Smooth muscle cell (in vitro differentiated cells): ENCODE measurements at regions not wholly inside any gene's neighbourhood (a gene's known extent, or its start where the extent isn't known, plus 50 kb on each side); places are given as distances from the start of the nearest gene placed in this dataset.
"Not testable (repeated sequence)": the region's sequence is repeated elsewhere in the genome, so short reads cannot be mapped to it uniquely, and the experiment has no call there.

Source experiments
- DNase-seq: peaks from one replicate; lab custom pipeline; 2025; ENCODE audit not compliant: unreplicated experiment; lab: John Stamatoyannopoulos, UW
- H2AFZ ChIP-seq: fragments of 200-600 bp; sonication (generic); 2 replicates; pipeline ENCODE4 v1.6.0; 2016; ENCODE audit warnings: antibody characterized with exemption, low read depth, mild to moderate bottlenecking
- H3F3A ChIP-seq: fragments of 200-600 bp; sonication (generic); 2 replicates; pipeline ENCODE4 v1.6.0; 2017; ENCODE audit warnings: antibody characterized with exemption, low read depth
- H3K27ac ChIP-seq: fragments of 200-600 bp; sonication (generic); 2 replicates; pipeline ENCODE4 v1.5.1; 2016; ENCODE audit warnings: low read depth, mild to moderate bottlenecking
- H3K27me3 ChIP-seq: fragments of 200-600 bp; sonication (generic); 2 replicates; pipeline ENCODE4 v1.6.1; 2016; ENCODE audit warnings: low read depth, mild to moderate bottlenecking
- H3K36me3 ChIP-seq: fragments of 200-600 bp; sonication (generic); 2 replicates; pipeline ENCODE4 v1.5.1; 2016; ENCODE audit warnings: low read depth
- H3K4me1 ChIP-seq: fragments of 200-600 bp; sonication (generic); 2 replicates; pipeline ENCODE4 v1.5.1; 2016; ENCODE audit warnings: low read depth
- H3K4me2 ChIP-seq: fragments of 200-600 bp; sonication (generic); 2 replicates; pipeline ENCODE4 v1.6.0; 2016; ENCODE audit warnings: mild to moderate bottlenecking
- H3K4me3 ChIP-seq: fragments of 200-600 bp; sonication (generic); 2 replicates; pipeline ENCODE4 v1.5.1; 2016; ENCODE audit warnings: mild to moderate bottlenecking
- H3K79me2 ChIP-seq: fragments of 200-600 bp; sonication (generic); 2 replicates; pipeline ENCODE4 v1.6.0; 2016; ENCODE audit warnings: low read depth, mild to moderate bottlenecking
- H3K9ac ChIP-seq: fragments of 200-600 bp; sonication (generic); 2 replicates; pipeline ENCODE4 v1.6.0; 2016; ENCODE audit warnings: low read depth
- H3K9me3 ChIP-seq: fragments of 200-600 bp; sonication (generic); replicated peaks from 2 replicates; pipeline ENCODE4 v1.5.1; 2016; ENCODE audit warnings: low read depth
- H4K20me1 ChIP-seq: fragments of 200-600 bp; sonication (generic); 2 replicates; pipeline ENCODE4 v1.6.0; 2016; ENCODE audit warnings: low read depth
- WGBS: methylation state at CpG from one replicate; pipeline ENCODE4 v1.1.7; 2016; ENCODE audit warnings: low lambda C conversion rate; 5-methylcytosine and 5-hydroxymethylcytosine counted together
- TF ChIP-seq, protein P1 (sequence below): fragments of 200-600 bp; sonication (generic); IDR thresholded peaks from 2 replicates; pipeline ENCODE4 v1.5.1; 2017; ENCODE audit warnings: borderline replicate concordance, mild to moderate bottlenecking, antibody characterized with exemption; ENCODE audit not compliant: insufficient read depth, poor library complexity, severe bottlenecking

DNA sequence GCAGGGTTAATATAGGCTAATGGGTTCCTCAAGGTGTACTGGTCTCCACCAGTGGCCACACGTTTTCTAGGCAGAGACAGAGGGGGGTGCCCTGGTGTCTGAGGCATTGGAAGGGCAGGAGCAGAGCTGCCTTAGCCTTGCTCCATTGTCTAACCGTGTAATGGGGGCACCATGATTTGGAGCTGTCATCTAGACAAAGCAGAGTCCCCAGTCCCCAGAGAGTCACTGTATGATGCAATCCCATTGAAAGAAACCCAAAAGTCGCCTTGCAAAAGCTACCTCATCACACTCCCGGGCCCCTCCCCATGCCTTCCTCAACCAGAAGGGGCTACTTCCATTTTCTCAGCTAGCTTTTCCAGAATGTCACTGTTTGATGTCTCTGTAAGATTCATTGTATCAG is 487.1 kb downstream of the AACS start:
- H2AFZ ChIP-seq = no peak overlapping the region
- no peak overlapping the region for H3K9ac ChIP-seq
- no peak overlapping the region for H3K27ac ChIP-seq
- no peak overlapping the region for H3K4me3 ChIP-seq
- no peaks in the 10 kb centered on the region for H3K4me1 ChIP-seq
- H3K4me2 ChIP-seq = no peak overlapping the region
- WGBS = 71% methylated on average over 4 of the region's 4 CpGs
- H3K27me3 ChIP-seq = no peaks in the 10 kb centered on the region
- no peaks in the 10 kb centered on the region for H3K79me2 ChIP-seq
- no peaks in the 10 kb centered on the region for H3F3A ChIP-seq
- TF ChIP-seq, protein P1, sequence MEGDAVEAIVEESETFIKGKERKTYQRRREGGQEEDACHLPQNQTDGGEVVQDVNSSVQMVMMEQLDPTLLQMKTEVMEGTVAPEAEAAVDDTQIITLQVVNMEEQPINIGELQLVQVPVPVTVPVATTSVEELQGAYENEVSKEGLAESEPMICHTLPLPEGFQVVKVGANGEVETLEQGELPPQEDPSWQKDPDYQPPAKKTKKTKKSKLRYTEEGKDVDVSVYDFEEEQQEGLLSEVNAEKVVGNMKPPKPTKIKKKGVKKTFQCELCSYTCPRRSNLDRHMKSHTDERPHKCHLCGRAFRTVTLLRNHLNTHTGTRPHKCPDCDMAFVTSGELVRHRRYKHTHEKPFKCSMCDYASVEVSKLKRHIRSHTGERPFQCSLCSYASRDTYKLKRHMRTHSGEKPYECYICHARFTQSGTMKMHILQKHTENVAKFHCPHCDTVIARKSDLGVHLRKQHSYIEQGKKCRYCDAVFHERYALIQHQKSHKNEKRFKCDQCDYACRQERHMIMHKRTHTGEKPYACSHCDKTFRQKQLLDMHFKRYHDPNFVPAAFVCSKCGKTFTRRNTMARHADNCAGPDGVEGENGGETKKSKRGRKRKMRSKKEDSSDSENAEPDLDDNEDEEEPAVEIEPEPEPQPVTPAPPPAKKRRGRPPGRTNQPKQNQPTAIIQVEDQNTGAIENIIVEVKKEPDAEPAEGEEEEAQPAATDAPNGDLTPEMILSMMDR = no peak
- no peaks in the 10 kb centered on the region for H4K20me1 ChIP-seq
- H3K9me3 ChIP-seq = no peaks in the 10 kb centered on the region
- no peak for DNase-seq
- no peaks in the 10 kb centered on the region for H3K36me3 ChIP-seq

DNA sequence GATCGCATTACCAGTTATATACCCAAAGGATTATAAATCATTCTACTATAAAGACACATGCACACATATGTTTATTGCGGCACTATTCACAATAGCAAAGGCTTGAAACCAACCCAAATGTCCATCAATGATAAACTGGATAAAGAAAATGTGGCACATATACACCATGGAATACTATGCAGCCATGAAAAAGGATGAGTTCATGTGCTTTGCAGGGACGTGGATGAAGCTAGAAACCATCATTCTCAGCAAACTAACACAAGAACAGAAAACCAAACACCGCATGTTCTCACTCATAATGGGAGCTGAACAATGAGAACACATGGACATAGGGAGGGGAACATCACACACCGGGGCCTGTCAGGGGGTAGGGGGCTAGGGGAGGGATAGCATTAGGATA is 495.8 kb downstream of the AACS start:
- not testable (repeated sequence) for H3F3A ChIP-seq, H3K4me2 ChIP-seq, H3K9ac ChIP-seq, H3K9me3 ChIP-seq, H3K79me2 ChIP-seq, H3K27ac ChIP-seq, H3K36me3 ChIP-seq, H3K27me3 ChIP-seq, H2AFZ ChIP-seq, H4K20me1 ChIP-seq, DNase-seq, H3K4me3 ChIP-seq, H3K4me1 ChIP-seq
- WGBS = 91% methylated on average over 5 of the region's 5 CpGs

DNA sequence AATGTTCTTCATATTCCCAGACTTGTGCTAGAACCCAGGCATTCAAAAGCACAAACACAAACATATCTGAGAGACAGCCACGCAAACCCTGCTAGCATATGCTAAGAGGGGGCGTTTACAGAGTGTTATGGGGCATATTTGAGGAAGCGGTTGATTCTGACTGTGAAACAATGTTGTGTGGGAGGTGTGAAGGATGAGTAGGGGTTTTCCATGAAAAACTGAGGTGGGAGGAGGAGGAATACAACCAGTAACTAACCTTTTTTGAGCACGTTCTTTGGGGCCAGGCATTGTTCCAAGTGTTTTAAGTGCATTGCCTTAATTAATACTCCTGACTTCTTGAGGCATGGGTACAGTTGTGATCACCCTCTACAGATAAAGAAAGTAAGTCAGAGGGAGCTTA is 499.5 kb downstream of the AACS start:
- no peaks in the 10 kb centered on the region for H3K9me3 ChIP-seq
- no peak overlapping the region for H2AFZ ChIP-seq
- no peaks in the 10 kb centered on the region for H3F3A ChIP-seq
- TF ChIP-seq, protein P1 = no peak
- no peaks in the 10 kb centered on the region for H3K27me3 ChIP-seq
- H3K9ac ChIP-seq = no peak overlapping the region
- no peak overlapping the region for H3K4me3 ChIP-seq
- no peak overlapping the region for H3K27ac ChIP-seq
- H3K36me3 ChIP-seq = no peaks in the 10 kb centered on the region
- H3K4me1 ChIP-seq = no peaks in the 10 kb centered on the region
- no peak for DNase-seq
- H3K79me2 ChIP-seq = no peaks in the 10 kb centered on the region
- no peak overlapping the region for H3K4me2 ChIP-seq
- WGBS = 86% methylated on average over 4 of the region's 4 CpGs
- H4K20me1 ChIP-seq = no peaks in the 10 kb centered on the region

DNA sequence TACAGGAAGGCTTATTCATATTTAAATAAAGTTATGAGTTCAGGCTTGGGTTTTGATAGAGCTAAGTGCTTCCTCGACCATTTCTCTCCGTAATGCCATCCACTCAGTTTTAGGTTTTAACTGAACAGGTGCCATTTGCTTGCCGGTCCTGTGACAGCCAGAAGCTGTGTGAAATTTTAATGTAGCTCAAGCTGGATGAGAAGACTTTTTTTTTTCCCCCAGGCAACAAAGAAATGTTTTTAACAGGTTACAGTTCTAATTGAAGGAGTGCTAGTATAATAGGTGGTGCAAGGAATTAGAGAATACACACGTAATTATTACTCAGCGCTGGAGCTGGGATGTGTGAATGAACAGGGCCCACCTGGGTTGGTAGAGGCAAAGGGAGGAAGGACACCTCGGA is 502.3 kb downstream of the AACS start:
- no peak overlapping the region for H3K4me3 ChIP-seq
- H3K27me3 ChIP-seq = no peaks in the 10 kb centered on the region
- no peaks in the 10 kb centered on the region for H3K79me2 ChIP-seq
- TF ChIP-seq, protein P1 = no peak
- no peak overlapping the region for H3K9ac ChIP-seq
- 86% methylated on average over 6 of the region's 6 CpGs for WGBS
- no peaks in the 10 kb centered on the region for H3K4me1 ChIP-seq
- H3F3A ChIP-seq = no peaks in the 10 kb centered on the region
- H4K20me1 ChIP-seq = no peaks in the 10 kb centered on the region
- H2AFZ ChIP-seq = no peak overlapping the region
- H3K9me3 ChIP-seq = no peaks in the 10 kb centered on the region
- no peak overlapping the region for H3K27ac ChIP-seq
- H3K36me3 ChIP-seq = no peaks in the 10 kb centered on the region
- no peak for DNase-seq
- H3K4me2 ChIP-seq = no peak overlapping the region
